ENCODE measurements at regions not wholly inside any gene's neighbourhood (a gene's known extent, or its start where the extent isn't known, plus 50 kb on each side); places are given as distances from the start of the nearest gene placed in this dataset.

GRCh38 chr1:55750628-55750995 is 535.4 kb upstream of the USP24 start:
- no peak overlapping the region for H3K27ac ChIP-seq (ENCODE audit: low read depth, low read length)
- no peak for DNase-seq
- H3K9me3 ChIP-seq (ENCODE audit: insufficient read depth, low read depth, low read length) = peaks cover 2% of the 10 kb centered on the region
- WGBS (ENCODE audit: extremely low coverage, insufficient coverage, insufficient read length) = no CpG with 5 or more reads among the region's 1 CpG
- H3K27me3 ChIP-seq (ENCODE audit: insufficient read depth, low read length) = no peaks in the 10 kb centered on the region
- H2AK5ac ChIP-seq (ENCODE audit: low read length) = no peak overlapping the region
- H4K12ac ChIP-seq (ENCODE audit: low read depth, low read length) = no peak overlapping the region
- H3K4me3 ChIP-seq (ENCODE audit: low read depth, low read length) = no peak overlapping the region
- H3K23ac ChIP-seq (ENCODE audit: low read length) = no peak overlapping the region
- no peak overlapping the region for H3K14ac ChIP-seq (ENCODE audit: low read length)
- no peaks in the 10 kb centered on the region for H3K79me1 ChIP-seq (ENCODE audit: low read length)
- no peaks in the 10 kb centered on the region for H3K4me1 ChIP-seq (ENCODE audit: control insufficient read depth in 1 of 2, insufficient read depth in 2 of 2, low read length in 2 of 2)
- no peak overlapping the region for H4K8ac ChIP-seq (ENCODE audit: low read depth, low read length)
- H2BK12ac ChIP-seq (ENCODE audit: low read length) = no peak overlapping the region
- no peak overlapping the region for H4K91ac ChIP-seq (ENCODE audit: low read depth, low read length)
- no peak overlapping the region for H2AFZ ChIP-seq (ENCODE audit: insufficient read depth, low read length, poor library complexity)
- no peak overlapping the region for H3K4ac ChIP-seq (ENCODE audit: low read depth, low read length)
- H3K9ac ChIP-seq (ENCODE audit: low read length) = no peak overlapping the region
- H2BK120ac ChIP-seq (ENCODE audit: insufficient read depth, low read length, poor library complexity) = no peak overlapping the region
- no peaks in the 10 kb centered on the region for H3K79me2 ChIP-seq (ENCODE audit: control insufficient read depth, insufficient read depth, low read length, poor library complexity)
- no peaks in the 10 kb centered on the region for H3K36me3 ChIP-seq (ENCODE audit: control insufficient read depth in 1 of 2, insufficient read depth in 2 of 2, low read length in 2 of 2)
- H3K4me2 ChIP-seq (ENCODE audit: low read length) = no peak overlapping the region
- no peak overlapping the region for H3K18ac ChIP-seq (ENCODE audit: low read length)
- no peak overlapping the region for H2BK5ac ChIP-seq (ENCODE audit: low read depth, low read length, poor library complexity)

GRCh38 chr1:55749975-55750627 is 534.9 kb upstream of the USP24 start:
- Histone ChIP-seq H3K4me2 (ENCODE audit: low read length) (no peak overlapping the region), H3K4me3 (ENCODE audit: low read depth, low read length) (no peak overlapping the region), H3K23ac (ENCODE audit: low read length) (no peak overlapping the region), H3K9ac (ENCODE audit: low read length) (no peak overlapping the region), H3K4ac (ENCODE audit: low read depth, low read length) (no peak overlapping the region), H3K18ac (ENCODE audit: low read length) (no peak overlapping the region), H3K27me3 (ENCODE audit: insufficient read depth, low read length) (no peaks in the 10 kb centered on the region), H2BK120ac (ENCODE audit: insufficient read depth, low read length, poor library complexity) (no peak overlapping the region), H3K27ac (ENCODE audit: low read depth, low read length) (no peak overlapping the region), H4K91ac (ENCODE audit: low read depth, low read length) (no peak overlapping the region), H3K4me1 (ENCODE audit: control insufficient read depth in 1 of 2, insufficient read depth in 2 of 2, low read length in 2 of 2) (no peaks in the 10 kb centered on the region), H2AFZ (ENCODE audit: insufficient read depth, low read length, poor library complexity) (no peak overlapping the region), H4K8ac (ENCODE audit: low read depth, low read length) (no peak overlapping the region), H3K79me2 (ENCODE audit: control insufficient read depth, insufficient read depth, low read length, poor library complexity) (no peaks in the 10 kb centered on the region), H2BK12ac (ENCODE audit: low read length) (no peak overlapping the region), H3K79me1 (ENCODE audit: low read length) (no peaks in the 10 kb centered on the region), H2BK5ac (ENCODE audit: low read depth, low read length, poor library complexity) (no peak overlapping the region), H3K9me3 (ENCODE audit: insufficient read depth, low read depth, low read length) (peaks cover 2% of the 10 kb centered on the region), H2AK5ac (ENCODE audit: low read length) (no peak overlapping the region), H3K36me3 (ENCODE audit: control insufficient read depth in 1 of 2, insufficient read depth in 2 of 2, low read length in 2 of 2) (no peaks in the 10 kb centered on the region), H4K12ac (ENCODE audit: low read depth, low read length) (no peak overlapping the region), H3K14ac (ENCODE audit: low read length) (no peak overlapping the region)
- no peak for DNase-seq
- no CpG with 5 or more reads among the region's 6 CpGs for WGBS (ENCODE audit: extremely low coverage, insufficient coverage, insufficient read length)

GRCh38 chr1:55747408-55747841 is 532.3 kb upstream of the USP24 start:
- no peak overlapping the region for H3K4me2 ChIP-seq (ENCODE audit: low read length)
- no peak overlapping the region for H3K18ac ChIP-seq (ENCODE audit: low read length)
- H3K36me3 ChIP-seq (ENCODE audit: control insufficient read depth in 1 of 2, insufficient read depth in 2 of 2, low read length in 2 of 2) = no peaks in the 10 kb centered on the region
- H3K9ac ChIP-seq (ENCODE audit: low read length) = no peak overlapping the region
- peaks cover 2% of the 10 kb centered on the region for H3K9me3 ChIP-seq (ENCODE audit: insufficient read depth, low read depth, low read length)
- H3K27me3 ChIP-seq (ENCODE audit: insufficient read depth, low read length) = no peaks in the 10 kb centered on the region
- no peak overlapping the region for H3K4me3 ChIP-seq (ENCODE audit: low read depth, low read length)
- H4K12ac ChIP-seq (ENCODE audit: low read depth, low read length) = no peak overlapping the region
- H3K79me1 ChIP-seq (ENCODE audit: low read length) = no peaks in the 10 kb centered on the region
- H2BK5ac ChIP-seq (ENCODE audit: low read depth, low read length, poor library complexity) = no peak overlapping the region
- no peak overlapping the region for H2BK120ac ChIP-seq (ENCODE audit: insufficient read depth, low read length, poor library complexity)
- H4K8ac ChIP-seq (ENCODE audit: low read depth, low read length) = no peak overlapping the region
- H2BK12ac ChIP-seq (ENCODE audit: low read length) = no peak overlapping the region
- no CpG with 5 or more reads among the region's 5 CpGs for WGBS (ENCODE audit: extremely low coverage, insufficient coverage, insufficient read length)
- no peak for DNase-seq
- H3K14ac ChIP-seq (ENCODE audit: low read length) = no peak overlapping the region
- H3K79me2 ChIP-seq (ENCODE audit: control insufficient read depth, insufficient read depth, low read length, poor library complexity) = no peaks in the 10 kb centered on the region
- no peak overlapping the region for H4K91ac ChIP-seq (ENCODE audit: low read depth, low read length)
- H3K23ac ChIP-seq (ENCODE audit: low read length) = no peak overlapping the region
- H3K4me1 ChIP-seq (ENCODE audit: control insufficient read depth in 1 of 2, insufficient read depth in 2 of 2, low read length in 2 of 2) = no peaks in the 10 kb centered on the region
- H2AFZ ChIP-seq (ENCODE audit: insufficient read depth, low read length, poor library complexity) = no peak overlapping the region
- no peak overlapping the region for H3K4ac ChIP-seq (ENCODE audit: low read depth, low read length)
- H2AK5ac ChIP-seq (ENCODE audit: low read length) = no peak overlapping the region
- H3K27ac ChIP-seq (ENCODE audit: low read depth, low read length) = no peak overlapping the region

- H3K4me3 ChIP-seq (ENCODE audit: low read depth, low read length) = no peak overlapping the region
- no peaks in the 10 kb centered on the region for H3K79me1 ChIP-seq (ENCODE audit: low read length)
- no peak overlapping the region for H2BK5ac ChIP-seq (ENCODE audit: low read depth, low read length, poor library complexity)
- H3K23ac ChIP-seq (ENCODE audit: low read length) = no peak overlapping the region
- H2BK12ac ChIP-seq (ENCODE audit: low read length) = no peak overlapping the region
- no peak overlapping the region for H3K4me2 ChIP-seq (ENCODE audit: low read length)
- H4K91ac ChIP-seq (ENCODE audit: low read depth, low read length) = no peak overlapping the region
- no peak overlapping the region for H3K14ac ChIP-seq (ENCODE audit: low read length)
- no peak overlapping the region for H2AFZ ChIP-seq (ENCODE audit: insufficient read depth, low read length, poor library complexity)
- H3K9ac ChIP-seq (ENCODE audit: low read length) = no peak overlapping the region
- H4K12ac ChIP-seq (ENCODE audit: low read depth, low read length) = no peak overlapping the region
- no peak overlapping the region for H3K18ac ChIP-seq (ENCODE audit: low read length)
- no peak overlapping the region for H4K8ac ChIP-seq (ENCODE audit: low read depth, low read length)
- H2BK120ac ChIP-seq (ENCODE audit: insufficient read depth, low read length, poor library complexity) = no peak overlapping the region
- no peaks in the 10 kb centered on the region for H3K36me3 ChIP-seq (ENCODE audit: control insufficient read depth in 1 of 2, insufficient read depth in 2 of 2, low read length in 2 of 2)
- no peaks in the 10 kb centered on the region for H3K27me3 ChIP-seq (ENCODE audit: insufficient read depth, low read length)
- no peaks in the 10 kb centered on the region for H3K79me2 ChIP-seq (ENCODE audit: control insufficient read depth, insufficient read depth, low read length, poor library complexity)
- H3K4ac ChIP-seq (ENCODE audit: low read depth, low read length) = no peak overlapping the region
- H3K4me1 ChIP-seq (ENCODE audit: control insufficient read depth in 1 of 2, insufficient read depth in 2 of 2, low read length in 2 of 2) = no peaks in the 10 kb centered on the region
- H3K27ac ChIP-seq (ENCODE audit: low read depth, low read length) = no peak overlapping the region
- H3K9me3 ChIP-seq (ENCODE audit: insufficient read depth, low read depth, low read length) = peaks cover 2% of the 10 kb centered on the region
- no peak for DNase-seq
- no peak overlapping the region for H2AK5ac ChIP-seq (ENCODE audit: low read length)
These were observed 531.5 kb upstream of the USP24 start for GRCh38 chr1:55746710-55747109.

All from trophoblast cell (in vitro differentiated cells and primary cell).